ENCODE measurements at regions not wholly inside any gene's neighbourhood (a gene's known extent, or its start where the extent isn't known, plus 50 kb on each side); places are given as distances from the start of the nearest gene placed in this dataset.

GRCh38 chr1:55694310-55694801 lies 479.2 kb upstream of the USP24 start:
- H3K4me3 ChIP-seq (ENCODE audit: extremely low read depth in 1 of 4, insufficient read depth in 2 of 4, low read depth in 3 of 4, low read length in 4 of 4), result no peak overlapping the region
- POLR2A ChIA-PET (ENCODE audit: partially characterized antibody), result no interaction called here
- H2AK5ac ChIP-seq (ENCODE audit: low read depth, low read length), result no peak overlapping the region
- no peak overlapping the region for H3K27ac ChIP-seq (ENCODE audit: low read depth, low read length)
- no peak overlapping the region for H3K18ac ChIP-seq (ENCODE audit: extremely low read depth, low read length)
- no peak overlapping the region for H4K5ac ChIP-seq (ENCODE audit: insufficient read length, low read depth, low read length)
- no peaks in the 10 kb centered on the region for H3K27me3 ChIP-seq (replicated peaks in 1 of 4; ENCODE audit: control insufficient read depth in 3 of 4, extremely low read depth in 1 of 4, insufficient read depth in 3 of 4, low read length in 3 of 4)
- H3K14ac ChIP-seq (ENCODE audit: insufficient read length), result no peak overlapping the region
- H3K9ac ChIP-seq (replicated peaks in 1 of 4; ENCODE audit: extremely low read depth in 1 of 4, low read depth in 3 of 4, low read length in 3 of 4), result no peak overlapping the region
- no peak overlapping the region for H2BK120ac ChIP-seq (replicated peaks; ENCODE audit: low read depth, low read length)
- H2BK5ac ChIP-seq (ENCODE audit: low read depth, low read length), result no peak overlapping the region
- DNase-seq (ENCODE audit: low read depth in 1 of 2, low spot score in 2 of 2) (no peak), FAIRE-seq (no peak)
- no peak overlapping the region for H3K56ac ChIP-seq (replicated peaks; ENCODE audit: insufficient read length, low read depth, low read length)
- no peaks in the 10 kb centered on the region for H3K79me2 ChIP-seq (ENCODE audit: control insufficient read depth in 1 of 2, insufficient read depth in 2 of 2, low read length in 2 of 2)
- no peaks in the 10 kb centered on the region for H3K79me1 ChIP-seq (ENCODE audit: low read depth, low read length)
- H3K9me3 ChIP-seq (ENCODE audit: insufficient read depth in 2 of 2, low read depth in 1 of 2, low read length in 1 of 2), result no peaks in the 10 kb centered on the region
- H3K23me2 ChIP-seq (ENCODE audit: low read depth, low read length), result no peaks in the 10 kb centered on the region
- H2AFZ ChIP-seq (ENCODE audit: low read length), result no peak overlapping the region
- H3K4me1 ChIP-seq (replicated peaks in 1 of 4; ENCODE audit: control insufficient read depth in 3 of 4, insufficient read depth in 4 of 4, low read length in 3 of 4), result no peaks in the 10 kb centered on the region
- no peaks in the 10 kb centered on the region for H4K20me1 ChIP-seq (replicated peaks in 1 of 2; ENCODE audit: control insufficient read depth in 1 of 2, insufficient read depth in 2 of 2, low read length in 2 of 2)
- H3K36me3 ChIP-seq (ENCODE audit: control insufficient read depth in 2 of 4, insufficient read depth in 4 of 4, low read length in 3 of 4), result no peaks in the 10 kb centered on the region
- no peak for TF ChIP-seq GTF2F1 (IDR thresholded peaks at IDR 0.05; ENCODE audit: borderline replicate concordance, low read depth, low read length)
- TF ChIP-seq CBX8 (IDR thresholded peaks at IDR 0.05; ENCODE audit: borderline replicate concordance, low read depth, low read length), result no peak
- TF ChIP-seq ATF2 (IDR thresholded peaks at IDR 0.05; ENCODE audit: low read length), result no peak
- no peak for TF ChIP-seq HDAC2 (IDR thresholded peaks at IDR 0.05; ENCODE audit: borderline replicate concordance in 1 of 2, low read depth in 2 of 2, low read length in 2 of 2)
- TF ChIP-seq HDAC6 (IDR thresholded peaks at IDR 0.05; ENCODE audit: low read depth, low read length), result no peak
- TF ChIP-seq ZNF274 (IDR thresholded peaks at IDR 0.05; ENCODE audit: borderline replicate concordance, extremely low read depth, low read length), result no peak
- no peak for TF ChIP-seq SAP30 (IDR thresholded peaks at IDR 0.05; ENCODE audit: insufficient read depth, insufficient replicate concordance, low read length)
- no peak for TF ChIP-seq TBP (IDR thresholded peaks at IDR 0.05; ENCODE audit: low read depth, low read length)
- no peak for TF ChIP-seq RNF2 (IDR thresholded peaks at IDR 0.05; ENCODE audit: borderline replicate concordance, low read depth, low read length, missing control alignments, poor library complexity, severe bottlenecking)
- TF ChIP-seq CTBP2 (IDR thresholded peaks at IDR 0.05; ENCODE audit: borderline replicate concordance, insufficient read depth, insufficient read length, low read length), result no peak
- no peak for TF ChIP-seq SP2 (IDR thresholded peaks at IDR 0.05; ENCODE audit: low read length)
- TF ChIP-seq POLR2AphosphoS5 (IDR thresholded peaks at IDR 0.05; ENCODE audit: low read depth, low read length), result no peak
- no peak overlapping the region for H3K4ac ChIP-seq (replicated peaks; ENCODE audit: insufficient read length, low read depth, low read length)
- H3K23ac ChIP-seq (ENCODE audit: insufficient read length), result no peak overlapping the region
- H2BK20ac ChIP-seq (ENCODE audit: low read length), result no peak overlapping the region
- CTCF ChIA-PET (ENCODE audit: partially characterized antibody), result no interaction called here
- no peak overlapping the region for H3K4me2 ChIP-seq (ENCODE audit: insufficient read depth in 1 of 2, low read depth in 2 of 2, low read length in 2 of 2)
- H2BK15ac ChIP-seq (ENCODE audit: low read length), result no peak overlapping the region
- H4K91ac ChIP-seq (replicated peaks; ENCODE audit: insufficient read length, low read length), result no peak overlapping the region
- no peak overlapping the region for H2BK12ac ChIP-seq (ENCODE audit: low read depth, low read length)
- 89% methylated on average over 2 of the region's 2 CpGs; no CpG with 5 or more reads in 1 of the 2 experiments for WGBS, 2 experiments (ENCODE audit: extremely low coverage in 1 of 2, insufficient coverage in 1 of 2, insufficient read length in 1 of 2, insufficient replicate concordance in 2 of 2, low coverage in 1 of 2, low lambda C conversion rate in 2 of 2, missing lambda C conversion rate in 1 of 2)
- H4K8ac ChIP-seq (ENCODE audit: extremely low read depth, insufficient read depth, low read length), result no peak overlapping the region
